K562 (cell line): ENCODE measurements at regions not wholly inside any gene's neighbourhood (a gene's known extent, or its start where the extent isn't known, plus 50 kb on each side); places are given as distances from the start of the nearest gene placed in this dataset.

Source experiments
- ATAC-seq: fragments of 200-7000 bp; cut with Tn5 transposase; 3 replicates; pipeline ENCODE4 v1.9.1; 2020; ENCODE audit warnings: moderate library complexity
- BruUV-seq: library from RNA; stranded (reverse); fragments of 400-500 nt; replicated peaks from 2 replicates; lab custom pipeline; 2021; lab: Mats Ljungman, UMichigan
- CTCF ChIA-PET: fragments of 300-600 bp; formaldehyde crosslinking; extraction: SDS; loops from one replicate; lab custom pipeline; 2021; ENCODE audit warnings: low intra/inter-chr PET ratio; lab: Yijun Ruan, JAX
- POLR2A ChIA-PET: fragments of 300-600, 350-650 bp; sonication (Branson Sonifier 250); formaldehyde crosslinking; extraction: SDS; loops from one replicate; lab custom pipeline; 2021; ENCODE audit warnings: antibody characterized with exemption, inconsistent platforms; lab: Yijun Ruan, JAX
- DNase-seq, 4 experiments: peaks; one replicate each; pipeline versions ENCODE4 v3.0.0 to v3.0.0-alpha.2; 2011 to 2018; ENCODE audit warnings: low spot score in 3 of 4, mixed read lengths in 3 of 4; ENCODE audit errors: extremely low read depth in 1 of 4
- FAIRE-seq: peaks from 2 replicates; lab custom pipeline; 2011; peaks lifted over from hg19 to GRCh38; lab: Jason Lieb, UNC
- H2AFZ ChIP-seq: 2 replicates; pipeline ENCODE4 v1.6.0; 2011; ENCODE audit warnings: low read depth, low read length, control low read depth, inconsistent platforms
- H3K27ac ChIP-seq: fragments of 200-600 bp; 3 replicates; pipeline ENCODE4 v1.8.0; 2011; ENCODE audit warnings: low read depth, mild to moderate bottlenecking, control low read depth, inconsistent platforms, low read length, moderate library complexity, mixed read lengths; ENCODE audit errors: extremely low read depth
- H3K27me3 ChIP-seq, 2 experiments: fragments of 300-600 bp in 1 of 2; 2 replicates in 1 of 2; 3 replicates in 1 of 2; pipeline versions ENCODE4 v1.6.0 to v1.8.0; 2011; ENCODE audit warnings: inconsistent platforms in 2 of 2, low read length in 2 of 2, mild to moderate bottlenecking in 1 of 2, mixed read lengths in 1 of 2, moderate library complexity in 1 of 2; ENCODE audit not compliant: control insufficient read depth in 2 of 2, insufficient read depth in 2 of 2
- H3K36me3 ChIP-seq: fragments of 300-600 bp; 3 replicates; pipeline ENCODE4 v1.8.0; 2011; ENCODE audit warnings: mild to moderate bottlenecking, low read length, inconsistent platforms; ENCODE audit not compliant: control insufficient read depth, insufficient read depth
- H3K4me1 ChIP-seq, 2 experiments: fragments of 200-600 bp in 1 of 2; replicated peaks in 1 of 2; 2 replicates in 1 of 2; 3 replicates in 1 of 2; pipeline versions ENCODE4 v1.5.1 to v1.8.0; 2011; ENCODE audit warnings: inconsistent platforms in 2 of 2, low read length in 2 of 2, mild to moderate bottlenecking in 1 of 2, mixed read lengths in 1 of 2, moderate library complexity in 1 of 2; ENCODE audit not compliant: control insufficient read depth in 2 of 2, insufficient read depth in 2 of 2
- H3K4me2 ChIP-seq: 2 replicates; pipeline ENCODE4 v1.6.1; 2011; ENCODE audit warnings: low read length, control low read depth, inconsistent platforms, mixed read lengths; ENCODE audit not compliant: insufficient read depth
- H3K4me3 ChIP-seq: fragments of 200-600 bp; sonication (generic), shearing (Covaris generic); 2 replicates; pipeline ENCODE4 v1.5.1; 2016; ENCODE audit warnings: control low read depth, inconsistent platforms
- H3K79me2 ChIP-seq: fragments of 200-600 bp; 3 replicates; pipeline ENCODE4 v1.8.0; 2011; ENCODE audit warnings: low read length, inconsistent platforms; ENCODE audit not compliant: control insufficient read depth, insufficient read depth
- H3K9ac ChIP-seq, 2 experiments: 2 replicates each; pipeline versions ENCODE4 v1.6.0 to v1.6.1; 2011; ENCODE audit warnings: low read depth in 2 of 2, low read length in 2 of 2, control low read depth in 1 of 2, inconsistent platforms in 1 of 2, mild to moderate bottlenecking in 1 of 2, mixed read lengths in 1 of 2; ENCODE audit not compliant: insufficient read depth in 1 of 2
- H3K9me1 ChIP-seq: one replicate; pipeline ENCODE4 v1.6.0; 2011; ENCODE audit warnings: inconsistent platforms, mild to moderate bottlenecking, low read length, moderate library complexity; ENCODE audit not compliant: control insufficient read depth, insufficient read depth
- H3K9me3 ChIP-seq: replicated peaks from 2 replicates; pipeline ENCODE4 v1.5.1; 2011; ENCODE audit warnings: low read depth, low read length, inconsistent platforms; ENCODE audit not compliant: control insufficient read depth, insufficient read depth
- H4K20me1 ChIP-seq: replicated peaks from 2 replicates; pipeline ENCODE4 v1.6.1; 2011; ENCODE audit warnings: low read length, inconsistent platforms, mixed read lengths; ENCODE audit not compliant: control insufficient read depth, insufficient read depth
- ADNP ChIP-seq: fragments of 200-800 bp; sonication (Bioruptor generic); IDR thresholded peaks from 2 replicates; pipeline ENCODE4 v1.6.1; 2016; ENCODE audit warnings: missing genetic modification characterization, missing compliant biosample characterization
- DPF2 ChIP-seq: fragments of 450-650 bp; IDR thresholded peaks from 2 replicates; pipeline ENCODE4 v1.6.1; 2016
- ELF4 ChIP-seq: fragments of 450-650 bp; formaldehyde crosslinking; IDR thresholded peaks from 2 replicates; pipeline ENCODE4 v1.4.0; 2022; ENCODE audit warnings: missing genetic modification characterization
- KLF6 ChIP-seq: fragments of 250-450 bp; sonication (Bioruptor Pico); IDR thresholded peaks from 2 replicates; pipeline ENCODE4 v1.4.0; 2020; ENCODE audit warnings: mild to moderate bottlenecking, moderate library complexity, borderline replicate concordance
- MNT ChIP-seq, 2 experiments: fragments of 450-650 bp; conservative IDR thresholded peaks; 2 replicates each; pipeline ENCODE4 v1.6.1; 2017; ENCODE audit warnings: mild to moderate bottlenecking in 2 of 2, moderate library complexity in 2 of 2
- NR2C1 ChIP-seq, 2 experiments: fragments of 450-650 bp; IDR thresholded peaks; 2 replicates each; pipeline ENCODE4 v1.6.1; 2017; ENCODE audit warnings: mild to moderate bottlenecking in 2 of 2, antibody characterized with exemption in 1 of 2, inconsistent platforms in 1 of 2, missing compliant biosample characterization in 1 of 2, missing genetic modification characterization in 1 of 2
- RB1 ChIP-seq: fragments of 450-650 bp; IDR thresholded peaks from 2 replicates; pipeline ENCODE4 v1.6.1; 2017; ENCODE audit warnings: low read depth, mild to moderate bottlenecking
- RBM39 ChIP-seq: fragments of 200-400 bp; formaldehyde crosslinking; optimal IDR thresholded peaks from 2 replicates; pipeline ENCODE3; 2018; ENCODE audit warnings: low read depth, low read length
- THRB ChIP-seq: fragments of 450-650 bp; formaldehyde crosslinking; conservative IDR thresholded peaks from 2 replicates; pipeline ENCODE4 v1.4.0; 2022; ENCODE audit warnings: mild to moderate bottlenecking, missing genetic modification characterization
- ZNF146 ChIP-seq: IDR thresholded peaks from one replicate; pipeline ENCODE4 v1.6.1; 2018; ENCODE audit warnings: missing compliant biosample characterization; ENCODE audit not compliant: unreplicated experiment
- WGBS: fragments of 100-300 bp; shearing (Covaris generic); methylation state at CpG from one replicate; pipeline ENCODE4 v1.1.6; 2016; ENCODE audit warnings: low coverage, mixed read lengths; ENCODE audit not compliant: insufficient coverage; ENCODE audit errors: missing lambda C conversion rate; 5-methylcytosine and 5-hydroxymethylcytosine counted together
- in situ Hi-C: fragments of 300-500 bp; cut with MboI; formaldehyde crosslinking; loops from 4 replicates; pipeline ENCODE4 v1.15.0; 2018; ENCODE audit warnings: inconsistent platforms, mixed read lengths
- intact Hi-C: fragments of 100-400 bp; cut with micrococcal nuclease; formaldehyde crosslinking; loops from 2 replicates; pipeline ENCODE4 v1.14.2; 2022

- POLR2A ChIA-PET, result interaction anchor here (0.6 to 2.9 kb wide), 3 partner anchors 8 to 25 kb away, joined by 4 to 11 read pairs (median 4); no protein-coding TSS in a partner anchor
These were observed 63.4 kb upstream of the C15orf39 start for GRCh38 chr15:75138016-75138999.

More at GRCh38 chr15:75138016-75138999, 63.4 kb upstream of the C15orf39 start:
- Histone ChIP-seq H3K9ac (peak overlapping the region in 1 of 2 experiments; percentile 29; a peak in 1 of 4 replicates), H3K27ac (no peak overlapping the region), H3K4me2 (no peak overlapping the region), H3K9me3 (peaks cover 9% of the 10 kb centered on the region), H2AFZ (no peak overlapping the region), H4K20me1 (no peaks in the 10 kb centered on the region), H3K79me2 (no peaks in the 10 kb centered on the region), H3K4me1 (peaks cover 9% of the 10 kb centered on the region in 2 experiments; a peak in 4 of 5 replicates), H3K36me3 (no peaks in the 10 kb centered on the region), H3K4me3 (no peak overlapping the region), H3K27me3 (no peaks in the 10 kb centered on the region), H3K9me1 (no peaks in the 10 kb centered on the region)
- DNase-seq (no peak), FAIRE-seq (no peak), ATAC-seq (no peak)
- intact Hi-C loops, result no loop called here
- CTCF ChIA-PET, result no interaction called here
- in situ Hi-C loops, result no loop called here
- TF ChIP-seq RBM39 (no peak), ZNF146 (no peak), MNT (conservative IDR thresholded peaks at IDR 0.05) (no peak), KLF6 (no peak), ADNP (tag) (no peak), NR2C1 (IDR thresholded peaks at IDR 0.05) (no peak), NR2C1 (tag; IDR thresholded peaks at IDR 0.05) (no peak), THRB (CRISPR knock-in tag) (no peak), RB1 (no peak), DPF2 (no peak), ELF4 (CRISPR knock-in tag) (no peak)
- BruUV-seq, result no TSS peak
- 62% methylated on average over 19 of the region's 20 CpGs for WGBS
